GM19372 (cell line): ENCODE measurements at regions not wholly inside any gene's neighbourhood (a gene's known extent, or its start where the extent isn't known, plus 50 kb on each side); places are given as distances from the start of the nearest gene placed in this dataset.
"Not testable (repeated sequence)": the region's sequence is repeated elsewhere in the genome, so short reads cannot be mapped to it uniquely, and the experiment has no call there.

ENCODE experiments used
- ATAC-seq: cut with Tn5 transposase; IDR thresholded peaks from one replicate; pipeline ENCODE4 v1.9.1; 2021; ENCODE audit warnings: mild to moderate bottlenecking, low read depth, moderate library complexity; ENCODE audit not compliant: unreplicated experiment

DNA sequence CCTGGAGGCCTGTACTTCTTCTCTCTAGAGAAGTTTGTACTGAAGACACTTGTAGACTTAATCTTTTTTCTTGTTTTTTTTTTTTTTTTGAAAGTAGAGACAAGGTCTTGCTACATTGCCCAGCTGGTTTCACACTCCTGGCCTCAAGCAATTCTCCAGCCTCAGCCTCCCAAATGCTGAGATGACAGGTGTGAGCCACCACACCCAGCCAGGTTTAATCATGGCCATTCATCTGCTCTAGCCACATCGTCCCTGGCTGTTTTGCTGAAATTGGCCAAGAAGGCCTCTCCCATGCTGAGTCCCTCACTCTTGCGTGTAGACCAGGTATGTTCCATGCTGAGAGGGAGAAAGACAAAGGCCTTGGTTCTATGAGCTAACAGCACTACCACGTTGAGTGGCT is 176.2 kb downstream of the JCAD start:
- ATAC-seq: no peak

DNA sequence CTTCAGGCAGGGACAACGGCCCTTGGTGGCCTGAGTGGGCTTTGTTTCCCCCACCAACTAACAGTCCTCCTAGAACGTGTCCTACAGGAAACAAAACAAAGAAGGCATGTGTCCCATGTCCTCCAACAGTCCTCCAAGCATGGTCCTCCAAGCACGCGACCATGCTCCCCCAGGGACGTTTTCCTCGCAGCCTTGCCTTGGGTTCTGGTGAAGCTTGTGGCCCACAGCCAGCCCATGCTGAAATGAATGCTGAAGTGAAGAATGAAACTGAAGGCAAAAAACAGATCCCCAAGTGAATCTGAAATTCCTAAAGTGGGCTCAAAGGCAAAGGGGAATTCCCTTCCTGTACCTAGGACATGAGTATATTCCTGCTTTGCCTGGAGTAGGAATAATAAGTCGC is 176.6 kb downstream of the JCAD start:
- no peak for ATAC-seq

DNA sequence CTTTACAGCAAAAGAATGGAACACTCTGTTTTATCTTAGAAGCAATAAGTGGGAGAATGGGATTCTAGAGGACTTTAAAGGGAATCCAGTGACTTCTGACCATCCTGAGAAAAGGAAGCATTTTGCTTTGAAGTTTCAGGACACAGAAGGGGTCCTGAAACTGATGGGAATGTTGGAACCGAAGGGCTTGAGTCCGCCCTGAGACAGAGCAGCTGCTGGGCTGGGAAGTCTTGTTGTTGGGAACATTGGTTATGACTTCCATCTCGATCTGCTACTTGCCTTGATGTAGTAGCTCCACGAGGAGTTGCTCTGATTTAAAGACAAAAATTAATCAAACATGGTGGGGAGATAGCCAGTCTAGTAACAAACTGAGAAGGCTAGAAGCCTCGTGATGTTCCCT is 177.6 kb downstream of the JCAD start:
- ATAC-seq: no peak

GRCh38 chr10:29881336-29881771 is 178.0 kb downstream of the JCAD start:
- ATAC-seq: no peak

GRCh38 chr10:29880856-29881255 is 178.5 kb downstream of the JCAD start:
- no peak for ATAC-seq

- no peak for ATAC-seq
Observed at GRCh38 chr10:29879862-29880261, 179.5 kb downstream of the JCAD start.

DNA sequence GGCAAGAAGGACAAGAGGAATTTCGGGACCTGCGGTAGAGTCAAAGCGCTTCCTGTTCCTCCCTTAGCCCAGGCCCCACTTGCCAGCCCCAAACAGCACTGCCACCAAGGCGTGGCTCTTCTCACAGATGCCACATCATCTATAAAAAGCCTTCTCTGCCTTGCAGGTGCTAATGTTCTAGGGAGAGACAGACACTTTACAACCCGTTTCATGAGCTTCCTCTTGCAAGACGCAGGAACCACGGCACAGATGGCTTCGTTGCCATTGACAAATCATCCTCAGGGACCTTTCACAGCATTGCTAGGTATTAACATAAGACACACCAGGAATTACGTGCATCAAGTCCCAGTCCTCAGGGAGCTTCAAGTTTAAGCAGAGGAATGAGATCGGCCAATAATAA is 180.9 kb downstream of the JCAD start:
- no peak for ATAC-seq

DNA sequence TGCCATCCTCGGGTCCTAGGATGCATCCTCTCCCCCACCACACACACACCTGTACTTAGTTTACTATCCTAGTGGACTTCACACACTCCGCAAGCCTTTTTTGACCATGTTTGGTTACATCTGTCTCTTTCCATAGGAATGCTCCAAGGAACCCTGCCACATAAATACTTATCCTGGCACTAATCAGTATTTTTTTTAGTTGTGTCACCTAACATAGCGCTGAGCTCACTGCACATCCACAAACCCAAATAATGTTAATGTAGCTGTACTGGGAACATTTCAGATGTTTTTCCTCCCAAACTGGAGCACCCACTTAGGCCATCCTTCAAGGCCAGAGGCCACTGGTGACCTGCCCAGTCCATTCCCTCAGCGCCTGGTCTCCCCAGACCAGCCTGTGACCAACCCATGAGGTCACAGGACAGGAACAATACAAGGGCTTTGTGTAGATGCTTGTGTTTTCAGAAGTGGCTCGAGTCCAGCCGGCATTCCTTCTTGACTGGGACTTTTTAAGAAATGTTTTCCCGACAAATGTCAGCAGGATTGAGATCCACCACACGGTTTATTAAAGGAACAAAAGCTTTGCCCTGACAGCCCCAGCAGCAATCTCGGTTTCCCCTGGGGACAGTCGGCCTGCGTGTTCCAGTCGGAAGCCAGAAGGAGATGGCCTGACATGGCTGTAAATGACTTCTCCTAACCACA is 181.4 kb downstream of the JCAD start:
- no peak for ATAC-seq

- no peak for ATAC-seq
Observed at GRCh38 chr10:29876008-29876555, 183.3 kb downstream of the JCAD start.

DNA sequence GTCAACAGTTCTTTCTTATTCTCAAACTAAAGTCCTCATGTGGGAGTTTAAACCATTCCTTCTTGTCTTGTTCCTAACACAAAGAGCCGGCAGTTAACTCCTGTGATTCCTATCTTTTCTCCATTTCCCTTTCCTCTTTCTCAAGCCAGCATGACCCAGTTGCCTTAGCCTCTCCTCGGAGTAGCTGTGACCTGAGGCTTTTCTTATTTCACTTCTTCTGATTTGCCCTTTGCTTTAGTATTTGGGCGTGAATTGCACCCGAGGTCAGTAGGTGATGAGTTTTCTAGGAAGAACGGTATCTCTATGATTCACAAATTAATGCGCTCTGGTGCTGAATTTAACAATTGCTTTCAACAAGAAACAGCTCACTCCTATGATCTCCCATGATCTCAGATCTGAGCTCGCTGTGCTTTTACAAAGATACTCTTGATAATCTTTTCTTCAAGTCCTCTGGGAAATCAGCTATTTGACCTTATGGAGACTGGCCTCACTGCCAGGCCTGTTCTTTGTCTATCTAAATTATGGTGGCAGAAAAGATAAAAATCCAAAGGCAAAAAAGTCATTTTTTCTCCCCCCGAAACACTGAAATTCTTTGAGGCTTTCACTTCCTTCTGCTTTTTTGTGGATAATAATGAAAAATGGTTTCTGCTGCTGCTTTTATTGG is 184.6 kb downstream of the JCAD start:
- ATAC-seq: no peak

DNA sequence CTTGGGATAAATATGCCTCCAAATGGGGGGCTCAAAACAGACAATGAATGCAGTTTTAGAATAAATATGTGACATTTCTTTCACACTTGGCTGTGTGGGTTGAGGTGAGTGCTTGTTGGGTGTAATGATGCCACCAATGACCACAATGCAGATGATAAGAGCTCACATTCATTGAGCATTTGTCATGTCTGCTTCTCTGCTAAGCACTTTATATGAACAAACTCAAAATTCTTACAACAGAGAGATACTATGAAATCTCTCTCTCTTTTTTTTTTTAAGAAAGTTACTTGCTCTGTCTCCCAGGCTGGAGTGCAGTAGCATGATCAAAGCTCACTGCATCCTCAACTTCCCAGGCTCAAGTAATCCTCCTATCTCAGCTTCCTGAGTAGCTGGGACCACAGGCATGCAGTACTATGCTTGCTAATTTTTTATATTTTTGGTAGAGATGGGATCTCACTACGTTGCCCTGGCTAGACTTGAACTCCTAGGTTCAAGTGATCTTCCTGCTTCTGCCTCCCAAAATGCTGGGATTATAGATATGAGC is 185.4 kb downstream of the JCAD start:
- no peak for ATAC-seq

DNA sequence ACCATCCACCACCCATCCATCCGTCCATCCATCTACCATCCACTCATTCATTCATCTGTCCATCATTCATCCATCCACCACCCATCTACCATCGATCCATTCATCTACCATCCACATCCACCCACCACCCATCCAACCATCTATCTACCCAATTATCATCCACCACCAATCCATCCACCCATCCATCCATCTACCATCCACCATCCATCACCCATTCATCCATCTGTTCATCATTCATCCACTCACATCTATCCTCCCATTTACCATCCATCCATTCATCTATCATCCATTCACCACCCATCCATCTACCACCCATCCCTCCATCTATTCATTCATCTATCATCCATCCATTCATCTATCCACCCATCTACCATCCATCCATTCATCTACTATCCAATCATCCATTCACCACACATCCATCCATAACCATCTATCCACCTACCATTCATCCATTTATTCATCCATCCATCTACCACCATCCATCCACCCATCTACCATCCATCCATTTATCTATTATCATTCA is 188.8 kb downstream of the JCAD start:
- ATAC-seq: no peak

GRCh38 chr10:29869593-29869992 is 189.8 kb downstream of the JCAD start:
- no peak for ATAC-seq

DNA sequence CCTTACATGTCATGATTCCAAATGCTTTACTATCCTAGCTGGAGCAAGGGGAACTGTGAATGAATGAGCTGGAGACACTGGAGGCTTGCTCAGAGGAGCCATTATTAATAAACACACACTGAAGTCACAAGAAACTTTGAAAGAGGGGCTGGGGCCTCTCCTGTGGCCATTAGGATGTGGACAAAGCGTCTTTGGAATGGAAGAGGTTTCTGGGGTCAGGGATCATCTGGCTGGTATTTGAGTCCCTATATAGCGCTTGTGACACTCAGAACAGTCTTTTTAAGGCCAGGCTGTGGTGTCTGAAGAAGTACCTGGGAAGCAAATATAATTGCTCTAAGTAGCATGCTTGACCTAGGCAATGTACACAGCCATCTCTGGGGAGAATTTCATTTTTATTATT is 193.0 kb downstream of the JCAD start:
- ATAC-seq: no peak

DNA sequence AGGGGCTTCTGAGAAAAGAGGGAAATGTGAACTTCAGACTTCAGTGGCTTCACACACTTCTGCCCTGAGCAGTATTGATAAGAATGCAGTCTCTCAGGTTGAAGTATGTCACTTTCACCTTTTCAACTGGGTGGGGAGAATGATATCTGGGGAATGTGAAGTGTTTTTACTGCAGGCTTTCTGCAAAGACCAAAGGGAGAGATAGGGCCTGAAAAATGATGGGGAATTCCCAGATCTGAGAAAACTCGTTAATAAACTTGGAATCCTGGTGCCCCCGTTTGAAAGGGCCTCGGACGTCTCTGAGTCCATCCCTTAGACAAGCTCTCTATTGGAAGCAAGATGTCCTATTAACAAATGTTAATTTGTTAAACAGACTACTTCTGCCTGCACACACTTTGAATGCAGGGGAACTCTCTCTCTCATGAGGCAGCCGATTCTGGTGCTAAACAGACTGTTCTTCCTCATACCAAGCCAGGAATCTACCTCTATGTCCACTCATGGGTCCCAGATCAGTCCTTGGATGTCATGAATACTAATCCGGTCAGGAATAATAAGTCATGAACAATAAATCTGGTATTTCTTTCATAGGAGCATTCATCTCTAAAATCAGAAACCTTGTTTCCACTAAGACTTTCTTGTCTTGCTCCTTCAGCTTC is 193.6 kb downstream of the JCAD start:
- no peak for ATAC-seq

DNA sequence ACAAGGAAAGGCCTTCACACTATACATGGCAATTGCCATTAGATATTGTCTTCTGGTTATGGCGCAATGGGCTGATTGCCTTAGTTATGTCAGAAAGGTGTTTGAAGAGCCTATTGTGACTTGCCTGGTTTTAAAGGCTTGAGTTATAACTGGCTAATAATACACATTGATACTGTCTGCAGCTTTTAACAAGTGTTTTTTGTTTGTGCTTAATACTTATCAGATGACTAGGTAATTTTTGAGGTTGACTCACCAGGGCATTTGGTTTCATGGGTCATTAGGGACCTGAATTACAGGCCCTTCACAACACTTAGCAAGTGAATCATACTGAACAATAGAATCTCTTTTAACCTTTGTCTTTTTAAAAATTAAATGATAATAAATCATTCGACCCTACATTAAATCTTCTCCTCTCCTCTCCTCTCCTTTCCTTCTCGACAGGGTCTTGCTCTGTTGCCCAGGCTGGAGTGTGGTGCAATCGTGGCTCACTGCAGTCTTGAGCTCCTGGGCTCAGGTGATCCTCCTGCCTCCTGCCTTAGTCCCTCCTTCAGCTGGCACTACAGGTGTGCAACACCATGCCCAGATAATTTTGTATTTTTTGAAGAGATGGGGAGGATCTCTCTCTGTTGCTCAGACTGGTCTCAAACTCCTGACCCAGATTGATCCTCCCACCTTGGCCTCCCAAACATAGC is 196.3 kb downstream of the JCAD start:
- no peak for ATAC-seq

- ATAC-seq: no peak
Observed at GRCh38 chr10:29861811-29862505, 197.4 kb downstream of the JCAD start.

DNA sequence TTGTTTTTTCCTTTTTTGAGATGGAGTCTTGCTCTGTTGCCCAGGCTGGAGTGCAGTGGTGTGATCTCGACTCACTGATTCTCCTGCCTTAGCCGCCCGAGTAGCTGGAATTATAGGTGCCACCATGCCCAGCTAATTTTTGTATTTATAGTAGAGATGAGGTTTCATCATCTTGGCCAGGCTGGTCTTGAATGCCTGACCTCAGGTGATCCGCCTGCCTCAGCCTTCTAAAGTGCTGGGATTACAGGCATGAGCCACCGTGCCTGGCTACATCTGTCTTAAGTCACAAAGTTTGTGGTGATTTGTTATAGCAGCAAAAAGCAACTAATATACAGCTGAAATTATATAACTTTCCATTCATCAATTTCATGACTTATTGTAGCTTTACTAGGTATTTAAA is 198.2 kb downstream of the JCAD start:
- ATAC-seq: not testable (repeated sequence)

GRCh38 chr10:29860166-29860565 is 199.2 kb downstream of the JCAD start:
- no peak for ATAC-seq
